Astrocyte (in vitro differentiated cells and primary cell): ENCODE measurements at regions not wholly inside any gene's neighbourhood (a gene's known extent, or its start where the extent isn't known, plus 50 kb on each side); places are given as distances from the start of the nearest gene placed in this dataset.

Experiments used
- DNase-seq: peaks from one replicate; pipeline ENCODE4 v3.0.0-alpha.2; 2010; ENCODE audit warnings: low read depth
- FAIRE-seq: peaks from 2 replicates; lab custom pipeline; 2011; peaks lifted over from hg19 to GRCh38; lab: Jason Lieb, UNC
- H2AFZ ChIP-seq: 2 replicates; pipeline ENCODE4 v1.6.0; 2012; ENCODE audit warnings: low read depth, low read length, inconsistent platforms
- H3K27ac ChIP-seq: 2 replicates; pipeline ENCODE4 v1.5.1; 2011; ENCODE audit warnings: low read depth, low read length, inconsistent platforms
- H3K27me3 ChIP-seq: 2 replicates; pipeline ENCODE4 v1.6.0; 2011; ENCODE audit warnings: low read length, inconsistent platforms; ENCODE audit not compliant: insufficient read depth
- H3K36me3 ChIP-seq: 2 replicates; pipeline ENCODE4 v1.5.1; 2011; ENCODE audit warnings: low read length, inconsistent platforms; ENCODE audit not compliant: insufficient read depth
- H3K4me1 ChIP-seq: 2 replicates; pipeline ENCODE4 v1.5.1; 2011; ENCODE audit warnings: low read length, inconsistent platforms; ENCODE audit not compliant: insufficient read depth
- H3K4me2 ChIP-seq: 2 replicates; pipeline ENCODE4 v1.6.0; 2012; ENCODE audit warnings: low read length, inconsistent platforms
- H3K4me3 ChIP-seq: 2 replicates; pipeline ENCODE4 v1.5.1; 2011; ENCODE audit warnings: low read depth, mild to moderate bottlenecking, low read length, inconsistent platforms; ENCODE audit not compliant: insufficient read depth
- H3K79me2 ChIP-seq: 2 replicates; pipeline ENCODE4 v1.6.0; 2012; ENCODE audit warnings: mild to moderate bottlenecking, low read length, inconsistent platforms; ENCODE audit not compliant: insufficient read depth
- H3K9ac ChIP-seq: 2 replicates; pipeline ENCODE4 v1.6.0; 2012; ENCODE audit warnings: mild to moderate bottlenecking, low read length, inconsistent platforms
- H3K9me3 ChIP-seq: 2 replicates; pipeline ENCODE4 v1.5.1; 2012; ENCODE audit warnings: low read depth, mild to moderate bottlenecking, low read length, inconsistent platforms; ENCODE audit not compliant: insufficient read depth
- H4K20me1 ChIP-seq: 2 replicates; pipeline ENCODE4 v1.6.0; 2012; ENCODE audit warnings: low read length, inconsistent platforms; ENCODE audit not compliant: insufficient read depth
- H3K27ac Mint-ChIP-seq: one replicate; pipeline ENCODE4 v1.8.0; 2021; ENCODE audit warnings: mild to moderate bottlenecking, mixed read lengths; ENCODE audit not compliant: unreplicated experiment
- H3K27me3 Mint-ChIP-seq: one replicate; pipeline ENCODE4 v1.8.0; 2021; ENCODE audit warnings: low read depth, mixed read lengths; ENCODE audit not compliant: unreplicated experiment
- H3K36me3 Mint-ChIP-seq: one replicate; pipeline ENCODE4 v1.8.0; 2021; ENCODE audit warnings: low read depth, mixed read lengths; ENCODE audit not compliant: unreplicated experiment
- H3K4me1 Mint-ChIP-seq: one replicate; pipeline ENCODE4 v1.8.0; 2021; ENCODE audit warnings: low read depth, mixed read lengths; ENCODE audit not compliant: unreplicated experiment
- H3K4me3 Mint-ChIP-seq: one replicate; pipeline ENCODE4 v1.8.0; 2021; ENCODE audit warnings: mild to moderate bottlenecking, moderate library complexity, mixed read lengths; ENCODE audit not compliant: unreplicated experiment
- H3K9me3 Mint-ChIP-seq: one replicate; pipeline ENCODE4 v1.8.0; 2021; ENCODE audit warnings: mild to moderate bottlenecking, mixed read lengths; ENCODE audit not compliant: unreplicated experiment
- CTCF ChIP-seq: IDR thresholded peaks from 2 replicates; pipeline ENCODE4 v1.5.1; 2011; ENCODE audit warnings: low read depth, mild to moderate bottlenecking, inconsistent platforms, low read length, moderate library complexity; ENCODE audit not compliant: insufficient read depth
- EZH2 ChIP-seq: IDR thresholded peaks from 2 replicates; pipeline ENCODE4 v1.6.1; 2012; ENCODE audit warnings: mild to moderate bottlenecking, low read length, inconsistent platforms; ENCODE audit not compliant: insufficient read depth

GRCh38 chr3:30340500-30340899 is 265.9 kb upstream of the TGFBR2 start:
- Histone ChIP-seq H3K36me3 (no peaks in the 10 kb centered on the region), H2AFZ (no peak overlapping the region), H4K20me1 (no peaks in the 10 kb centered on the region), H3K9me3 (no peaks in the 10 kb centered on the region), H3K4me2 (no peak overlapping the region), H3K4me3 (no peak overlapping the region), H3K4me1 (peaks cover 28% of the 10 kb centered on the region), H3K27ac (no peak overlapping the region), H3K79me2 (no peaks in the 10 kb centered on the region), H3K27me3 (no peaks in the 10 kb centered on the region), H3K9ac (no peak overlapping the region)
- no peak overlapping the region for H3K4me3 Mint-ChIP-seq
- no peaks in the 10 kb centered on the region for H3K27me3 Mint-ChIP-seq
- FAIRE-seq (no peak), DNase-seq (no peak)
- peaks cover 20% of the 10 kb centered on the region for H3K4me1 Mint-ChIP-seq
- H3K36me3 Mint-ChIP-seq: no peaks in the 10 kb centered on the region
- H3K9me3 Mint-ChIP-seq: no peaks in the 10 kb centered on the region
- no peak overlapping the region for H3K27ac Mint-ChIP-seq
- TF ChIP-seq EZH2 (no peak), CTCF (no peak)

DNA sequence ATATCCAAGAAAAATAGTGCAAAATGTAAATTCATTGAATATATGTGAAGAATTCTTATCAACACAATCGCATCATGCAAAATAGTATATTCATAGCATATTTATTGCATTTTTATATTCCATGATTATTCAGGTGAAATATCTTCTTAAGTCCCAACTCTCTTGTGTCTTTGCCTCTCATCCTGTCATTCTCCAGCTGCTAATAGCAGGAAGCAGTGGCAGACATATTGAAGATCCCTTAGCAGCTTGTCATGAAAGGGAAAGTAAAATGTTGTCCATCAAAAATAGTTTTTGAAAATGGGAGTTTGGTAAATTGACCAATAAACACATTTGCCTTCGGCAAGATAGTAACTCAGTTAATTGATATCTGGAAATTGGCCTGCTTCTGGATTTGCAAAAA is 265.3 kb upstream of the TGFBR2 start:
- Histone ChIP-seq H3K27me3 (no peaks in the 10 kb centered on the region), H3K36me3 (no peaks in the 10 kb centered on the region), H3K4me3 (no peak overlapping the region), H3K4me2 (no peak overlapping the region), H3K27ac (peak overlapping the region; percentile 68), H3K9me3 (no peaks in the 10 kb centered on the region), H4K20me1 (no peaks in the 10 kb centered on the region), H2AFZ (no peak overlapping the region), H3K4me1 (peaks cover 28% of the 10 kb centered on the region), H3K79me2 (no peaks in the 10 kb centered on the region), H3K9ac (no peak overlapping the region)
- no peak for TF ChIP-seq CTCF
- TF ChIP-seq EZH2: no peak
- peaks cover 22% of the 10 kb centered on the region for H3K4me1 Mint-ChIP-seq
- H3K4me3 Mint-ChIP-seq: no peak overlapping the region
- DNase-seq (no peak), FAIRE-seq (peak; percentile 67)
- no peak overlapping the region for H3K27ac Mint-ChIP-seq
- no peaks in the 10 kb centered on the region for H3K27me3 Mint-ChIP-seq
- no peaks in the 10 kb centered on the region for H3K9me3 Mint-ChIP-seq
- no peaks in the 10 kb centered on the region for H3K36me3 Mint-ChIP-seq

DNA sequence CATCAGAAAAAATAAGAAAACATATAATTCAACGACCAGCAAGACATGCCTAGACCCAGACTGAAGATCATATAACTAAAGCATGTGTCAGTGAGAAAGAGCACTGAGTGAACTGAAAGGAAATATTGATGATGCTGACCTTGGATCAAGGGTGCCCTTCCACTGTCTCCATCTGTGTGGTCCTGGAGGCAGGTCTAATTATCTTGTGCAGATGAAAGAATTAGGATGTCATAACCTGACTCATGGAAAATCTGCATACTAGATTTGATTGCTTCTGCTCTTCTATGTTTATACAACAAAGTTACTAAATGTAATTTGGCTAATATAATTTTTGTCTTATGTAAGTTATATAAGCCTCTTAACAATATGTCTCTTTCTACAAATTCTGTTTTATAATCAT is 264.6 kb upstream of the TGFBR2 start:
- no peaks in the 10 kb centered on the region for H3K27me3 ChIP-seq
- H3K9ac ChIP-seq: no peak overlapping the region
- no peaks in the 10 kb centered on the region for H4K20me1 ChIP-seq
- no peaks in the 10 kb centered on the region for H3K9me3 ChIP-seq
- H3K4me1 Mint-ChIP-seq: peaks cover 28% of the 10 kb centered on the region
- DNase-seq (no peak), FAIRE-seq (peak; percentile 23)
- no peak overlapping the region for H3K4me3 Mint-ChIP-seq
- no peak overlapping the region for H2AFZ ChIP-seq
- no peaks in the 10 kb centered on the region for H3K36me3 Mint-ChIP-seq
- H3K4me2 ChIP-seq: peak overlapping the region; percentile 31
- H3K79me2 ChIP-seq: no peaks in the 10 kb centered on the region
- H3K27ac ChIP-seq: peak overlapping the region; percentile 68
- no peaks in the 10 kb centered on the region for H3K27me3 Mint-ChIP-seq
- no peaks in the 10 kb centered on the region for H3K9me3 Mint-ChIP-seq
- H3K4me1 ChIP-seq: peaks cover 33% of the 10 kb centered on the region
- H3K4me3 ChIP-seq: no peak overlapping the region
- no peak for TF ChIP-seq EZH2
- no peak for TF ChIP-seq CTCF
- peak overlapping the region; percentile 42 for H3K27ac Mint-ChIP-seq
- H3K36me3 ChIP-seq: no peaks in the 10 kb centered on the region
